GM21528 (cell line): ENCODE measurements at regions not wholly inside any gene's neighbourhood (a gene's known extent, or its start where the extent isn't known, plus 50 kb on each side); places are given as distances from the start of the nearest gene placed in this dataset.

Experiments
- ATAC-seq: cut with Tn5 transposase; IDR thresholded peaks from one replicate; pipeline ENCODE4 v1.9.1; 2021; ENCODE audit warnings: mild to moderate bottlenecking, moderate library complexity; ENCODE audit not compliant: unreplicated experiment, low FRiP score

DNA sequence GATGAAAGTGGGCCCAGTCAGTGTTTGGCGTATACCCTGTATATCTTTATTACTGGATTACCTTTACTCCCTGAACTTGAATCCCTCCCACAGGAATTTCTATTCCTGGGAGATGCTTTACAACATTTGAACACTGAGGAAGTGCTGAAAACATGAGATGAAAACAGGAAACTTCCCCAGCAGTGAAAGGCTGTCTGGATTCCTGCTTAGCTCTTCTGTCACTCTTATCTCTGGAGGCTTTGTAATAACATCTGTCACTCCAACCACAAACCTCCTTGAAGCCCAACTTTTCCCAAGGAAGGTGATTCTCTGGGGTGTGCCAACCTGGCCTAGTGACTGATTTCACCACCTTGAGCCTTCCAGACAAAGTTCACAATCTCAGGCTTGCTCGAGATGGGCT, 264.5 kb upstream of the BMP2 start:
- ATAC-seq, result no peak

DNA sequence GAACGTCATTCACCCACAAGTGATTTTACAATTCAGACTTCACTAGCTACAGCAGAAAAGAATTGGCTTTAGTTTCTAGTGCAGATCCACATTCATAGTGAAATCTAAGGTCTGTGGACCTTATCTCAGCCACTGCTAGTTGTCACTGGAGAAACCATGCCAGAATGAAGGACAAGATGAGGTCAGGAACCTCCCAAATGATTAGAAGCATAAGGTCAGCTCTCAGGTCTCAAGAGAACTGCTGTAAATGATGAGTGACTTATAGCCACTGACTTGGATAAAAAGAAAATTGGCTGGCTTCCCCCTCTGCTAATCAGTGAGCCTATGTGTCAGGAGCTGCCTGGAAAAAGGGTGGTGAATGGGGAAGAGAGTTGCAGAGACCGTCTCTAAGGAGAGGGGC, 265.3 kb upstream of the BMP2 start:
- ATAC-seq, result no peak

DNA sequence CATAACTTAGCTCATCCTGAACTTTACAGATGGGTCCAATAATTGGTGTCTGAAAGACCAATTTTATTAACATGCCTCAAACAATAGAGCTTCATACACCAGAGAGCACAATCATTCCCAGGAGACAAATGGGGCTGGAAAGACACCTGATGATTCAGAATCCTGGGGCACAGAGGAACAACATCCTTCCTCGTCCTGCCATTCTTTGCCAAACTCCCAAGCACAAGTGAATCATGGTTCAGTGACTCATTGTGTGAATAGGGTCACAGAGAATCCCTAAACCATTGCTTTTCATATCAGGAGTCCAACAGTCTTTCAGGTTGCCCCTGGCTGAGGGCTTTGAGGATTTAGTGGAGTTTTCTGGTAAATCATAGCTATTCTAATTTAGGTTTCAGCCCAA, 266.4 kb upstream of the BMP2 start:
- no peak for ATAC-seq

DNA sequence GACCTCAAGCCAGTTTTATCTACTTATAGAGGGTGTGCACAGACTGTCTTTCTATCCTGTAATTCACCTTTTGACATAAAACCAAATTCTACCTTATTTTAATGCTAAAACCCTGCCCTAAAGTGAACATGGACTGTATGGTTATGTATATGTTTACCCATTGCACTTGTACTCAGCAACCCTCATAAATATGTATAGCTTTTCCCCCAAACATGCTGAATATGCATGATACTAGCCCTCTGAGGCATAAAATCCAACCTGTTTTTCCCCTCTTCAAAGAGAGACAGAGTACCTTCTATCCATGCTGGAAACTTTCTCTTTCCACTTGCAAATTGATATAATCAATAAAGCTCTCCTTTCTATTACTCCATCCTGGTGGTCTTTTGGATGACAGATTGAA, 267.9 kb upstream of the BMP2 start:
- no peak for ATAC-seq

DNA sequence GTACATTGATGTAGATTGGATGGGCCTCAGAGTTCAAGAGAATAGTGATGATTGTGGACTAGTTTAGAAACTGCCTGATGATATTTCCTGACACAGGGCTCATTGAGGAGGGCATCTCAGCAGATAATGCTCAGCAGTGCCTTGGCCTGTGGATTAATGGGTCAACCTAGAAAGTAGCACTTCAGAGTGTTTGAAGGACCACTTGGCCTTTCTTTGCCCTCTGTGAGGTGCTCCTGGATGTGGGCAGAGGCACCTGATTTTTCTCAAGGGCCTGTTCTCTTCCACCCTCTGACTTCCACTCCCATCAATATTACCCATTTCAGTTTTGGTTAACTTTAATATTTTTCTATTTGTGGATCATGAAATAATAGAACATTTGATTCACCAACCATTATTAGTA, 270.6 kb upstream of the BMP2 start:
- ATAC-seq, result no peak

DNA sequence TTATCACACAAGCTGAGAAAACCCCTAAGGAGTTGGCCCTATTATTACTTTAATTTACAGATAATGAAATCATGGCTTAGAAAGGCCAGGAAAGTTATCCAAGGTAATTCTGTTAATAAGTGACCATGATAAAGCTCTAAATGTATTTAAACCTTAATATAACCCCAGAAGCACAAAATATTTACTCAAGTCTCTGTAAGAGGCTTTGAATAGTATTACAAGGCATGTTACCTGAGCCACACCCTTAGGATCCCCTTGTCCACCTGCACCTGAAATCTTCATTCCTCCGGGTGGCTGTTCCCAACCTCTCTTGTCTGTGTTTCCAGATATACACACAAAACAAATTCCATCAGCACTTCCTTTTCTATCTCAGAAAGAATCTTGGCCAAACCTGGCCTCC, 271.6 kb upstream of the BMP2 start:
- no peak for ATAC-seq

DNA sequence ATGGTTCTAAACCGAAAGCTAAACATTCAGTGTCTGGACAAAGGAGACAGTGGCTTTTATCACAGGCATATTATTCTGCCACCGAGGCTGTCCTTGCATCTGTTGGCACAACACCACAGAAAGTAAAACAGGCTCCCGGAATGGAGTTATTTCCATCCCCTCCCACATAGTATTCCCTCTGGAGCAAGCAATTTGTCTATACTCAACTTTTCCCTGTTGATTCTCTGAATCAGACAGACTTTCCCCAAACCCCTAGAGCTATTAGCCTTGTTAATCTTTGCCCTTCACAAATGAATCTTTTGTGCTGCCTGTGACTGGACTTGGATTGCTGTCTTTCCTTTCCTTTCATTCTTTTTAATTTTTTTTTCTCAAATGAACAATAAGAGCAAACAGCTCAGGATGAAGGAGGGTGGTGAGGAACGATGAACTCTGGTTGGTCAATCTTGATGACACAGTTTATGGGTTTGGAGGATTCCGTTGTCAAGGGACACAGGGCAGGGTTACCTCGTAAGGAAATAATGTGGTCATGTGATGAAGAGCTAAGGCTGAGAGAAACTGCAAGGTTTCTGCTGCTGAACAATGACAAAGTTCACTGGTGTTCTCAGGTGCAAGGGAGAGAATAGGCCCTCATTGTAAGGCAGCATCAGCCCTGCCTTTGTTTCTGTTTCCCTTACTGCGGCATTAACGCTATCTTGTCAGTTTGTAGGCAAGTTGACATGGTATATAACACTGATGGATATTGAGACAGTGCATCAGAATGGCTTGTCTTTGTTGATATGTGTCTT, 275.0 kb upstream of the BMP2 start:
- no peak for ATAC-seq

DNA sequence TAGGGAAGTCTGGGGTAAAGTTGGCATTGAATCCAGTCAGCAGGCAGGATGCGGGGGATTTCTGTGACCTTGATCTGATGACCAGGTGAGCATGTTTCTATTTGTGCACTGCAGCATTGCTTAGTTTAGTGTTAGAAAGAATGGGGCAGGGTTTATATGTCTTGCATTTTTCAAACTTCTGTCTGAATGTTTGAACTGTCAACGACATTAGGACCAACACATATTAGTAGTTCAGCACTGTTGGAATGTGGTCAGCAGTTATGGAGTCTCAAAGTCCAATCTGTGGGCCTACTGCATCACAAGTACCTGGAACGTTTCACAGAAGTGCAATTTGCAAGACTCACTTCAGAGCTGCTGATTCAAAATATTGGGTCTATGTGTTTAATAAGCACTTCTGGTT, 276.6 kb upstream of the BMP2 start:
- no peak for ATAC-seq

DNA sequence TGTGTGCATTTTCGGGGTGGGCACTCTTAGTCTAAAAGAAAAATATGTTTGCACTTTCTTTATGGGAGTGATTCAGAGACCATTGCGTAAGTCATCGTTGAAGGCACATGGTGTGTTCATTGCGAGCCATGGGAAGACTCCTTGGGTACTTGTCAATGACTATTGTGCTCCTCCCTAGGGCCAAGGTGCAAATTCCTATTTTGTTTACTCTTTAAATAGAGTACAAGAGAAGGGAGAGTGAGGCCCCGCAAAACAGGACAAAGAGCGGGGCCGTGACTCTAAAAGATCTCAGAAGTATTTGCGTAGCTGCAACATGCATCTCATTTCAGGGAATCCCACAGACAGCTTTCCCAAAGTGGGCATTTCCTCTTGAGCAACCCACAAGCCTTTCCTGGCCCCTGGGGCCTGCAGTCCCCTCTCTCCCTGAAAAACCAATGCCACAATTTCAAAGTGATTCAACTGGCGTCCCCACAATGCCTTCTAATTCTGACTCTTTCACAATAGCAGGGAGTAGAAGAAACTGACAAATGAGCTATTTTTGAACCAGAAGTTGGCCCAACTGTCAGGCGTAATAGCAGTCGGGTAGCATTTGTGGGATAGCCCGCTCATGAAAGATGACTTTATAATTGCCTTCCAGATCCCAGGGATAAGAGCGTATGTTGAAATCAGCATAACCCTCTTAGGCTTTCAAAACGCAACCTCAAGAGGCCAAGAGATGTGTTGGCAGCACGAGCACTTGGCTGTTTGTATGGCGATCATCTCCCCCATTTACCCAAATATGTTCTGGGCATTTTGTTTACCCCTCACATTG, 277.9 kb upstream of the BMP2 start:
- ATAC-seq, result no peak

DNA sequence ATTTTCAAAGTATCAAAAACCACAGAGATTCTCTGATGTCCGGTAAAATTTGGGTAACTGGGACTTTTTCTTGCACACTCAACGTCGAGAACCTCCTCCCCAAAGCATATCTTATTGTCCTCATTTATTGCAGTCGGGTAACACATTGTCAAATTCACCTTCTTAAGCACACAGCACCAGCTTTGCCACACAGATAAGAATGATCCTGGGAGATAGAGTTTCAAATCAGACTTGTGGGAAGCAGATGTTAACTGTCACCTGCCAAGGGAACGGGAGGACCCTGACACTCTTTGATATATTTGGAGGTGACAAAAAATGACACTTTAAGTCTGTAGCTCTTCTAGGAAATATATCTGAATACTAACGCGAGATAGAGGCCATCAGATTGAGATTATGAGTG, 282.1 kb upstream of the BMP2 start:
- ATAC-seq, result no peak

DNA sequence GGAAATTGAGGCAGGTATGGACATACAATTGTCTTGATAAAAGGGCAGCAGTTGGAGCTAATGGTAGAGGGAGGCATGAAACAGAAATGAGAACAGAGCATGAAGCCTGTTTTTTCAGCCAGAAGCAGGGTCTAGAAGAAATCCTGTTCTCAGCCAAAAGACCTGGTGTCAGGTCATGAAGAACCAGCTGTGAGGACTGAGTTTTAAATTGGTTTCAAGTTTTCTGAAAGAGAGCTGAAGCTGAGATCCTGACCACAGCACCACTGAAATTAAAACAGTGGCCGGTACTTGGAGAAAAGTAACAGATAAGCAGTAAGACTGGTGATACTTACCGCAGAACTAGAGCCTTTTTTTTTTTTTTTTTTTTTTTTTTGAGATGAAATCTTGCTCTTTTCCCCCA, 283.8 kb upstream of the BMP2 start:
- no peak for ATAC-seq

DNA sequence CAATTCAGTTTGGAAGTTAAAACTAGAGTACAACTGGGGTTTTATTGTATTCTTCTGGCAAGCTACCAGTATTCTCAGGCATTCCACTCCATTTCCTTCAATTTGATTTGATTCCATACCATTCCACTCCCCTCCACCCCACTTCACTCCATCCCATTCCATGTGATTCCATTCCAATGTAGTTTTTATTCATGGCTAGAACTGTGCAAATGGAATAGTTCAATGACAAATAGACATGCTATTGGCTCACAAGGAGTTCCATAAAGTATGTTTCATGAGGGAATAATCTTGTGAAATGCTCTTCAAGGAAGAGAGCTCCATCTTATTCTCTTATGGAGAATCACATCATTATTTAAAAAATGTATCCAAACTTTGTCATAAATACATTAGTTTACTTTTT, 285.0 kb upstream of the BMP2 start:
- ATAC-seq, result no peak

DNA sequence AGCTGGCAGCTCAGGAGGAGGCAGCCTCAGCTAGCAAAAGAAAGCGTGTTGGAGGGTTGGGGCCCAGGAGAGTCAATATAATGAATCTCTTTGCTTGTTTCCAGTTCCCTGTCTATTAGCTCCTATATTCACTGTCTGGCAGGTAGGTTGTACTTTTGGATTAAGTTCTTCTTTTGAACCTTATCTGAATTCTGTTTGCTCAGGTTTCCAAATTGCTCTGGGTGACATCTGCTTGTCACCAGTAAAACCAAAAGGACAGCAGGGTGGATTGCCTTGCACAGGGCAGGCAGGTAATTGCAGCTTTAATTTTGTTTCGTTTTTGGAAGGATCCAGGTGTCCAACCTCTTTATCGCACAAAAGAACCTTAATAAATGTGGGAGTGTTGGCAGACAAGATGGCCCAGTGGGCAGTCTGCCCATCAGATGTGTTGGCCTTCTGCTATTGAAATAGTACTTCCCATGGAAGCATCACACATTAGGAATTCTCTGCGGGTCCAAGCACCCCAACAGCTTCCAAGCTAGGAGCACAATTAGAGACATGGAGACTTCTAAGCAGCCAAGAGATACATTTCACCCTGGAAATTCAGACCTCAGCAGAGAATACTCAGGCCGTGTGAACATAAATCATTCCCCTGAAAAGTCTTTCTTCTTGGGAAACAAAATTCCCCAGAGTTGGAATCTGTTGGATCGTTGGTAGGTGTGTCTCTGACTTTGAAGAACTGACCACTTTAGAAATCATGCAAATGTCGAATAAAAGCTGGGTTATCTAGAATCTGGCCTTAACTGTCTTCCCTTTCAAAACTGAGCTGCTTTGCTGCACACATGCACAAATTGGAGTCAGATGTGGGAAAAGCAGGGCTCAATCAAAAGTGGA, 286.9 kb upstream of the BMP2 start:
- ATAC-seq, result no peak

DNA sequence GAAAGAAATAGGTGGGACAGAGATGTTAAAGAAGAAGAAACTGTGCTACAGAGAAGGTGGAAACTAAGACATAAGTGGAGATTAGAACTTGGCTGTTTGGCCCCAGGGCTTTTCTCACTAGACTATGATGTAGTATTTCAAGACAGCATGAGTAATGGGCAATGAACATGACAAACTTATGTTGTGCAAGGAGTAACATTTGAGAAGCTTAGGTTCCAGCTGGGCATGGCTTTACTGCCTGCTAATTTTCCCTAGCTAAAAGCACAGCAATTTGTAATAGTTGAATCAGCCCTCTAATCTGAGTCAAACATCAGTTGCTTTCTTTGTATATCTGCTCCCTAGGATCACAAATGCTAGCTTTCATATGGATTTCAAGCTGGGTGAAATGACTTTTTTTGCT, 294.3 kb upstream of the BMP2 start:
- ATAC-seq, result no peak

DNA sequence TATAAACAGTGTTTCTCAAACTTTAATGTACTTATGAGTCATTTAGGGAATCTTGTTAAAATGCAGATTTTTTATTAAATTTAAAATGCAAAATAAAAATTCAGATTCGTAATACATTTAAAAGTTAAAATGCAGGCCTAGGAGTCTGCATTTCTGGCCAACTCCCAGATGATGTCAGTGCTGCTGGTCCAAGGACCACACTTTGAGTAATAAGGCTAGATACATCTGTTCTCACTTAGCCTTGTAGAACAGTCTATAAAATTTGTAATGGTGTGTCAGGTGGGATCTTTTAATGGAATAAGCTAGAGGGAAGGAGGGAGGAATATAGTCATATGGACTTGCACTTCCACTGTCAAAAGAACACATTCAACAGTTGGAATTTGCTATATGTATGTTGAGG, 295.6 kb upstream of the BMP2 start:
- ATAC-seq, result no peak

DNA sequence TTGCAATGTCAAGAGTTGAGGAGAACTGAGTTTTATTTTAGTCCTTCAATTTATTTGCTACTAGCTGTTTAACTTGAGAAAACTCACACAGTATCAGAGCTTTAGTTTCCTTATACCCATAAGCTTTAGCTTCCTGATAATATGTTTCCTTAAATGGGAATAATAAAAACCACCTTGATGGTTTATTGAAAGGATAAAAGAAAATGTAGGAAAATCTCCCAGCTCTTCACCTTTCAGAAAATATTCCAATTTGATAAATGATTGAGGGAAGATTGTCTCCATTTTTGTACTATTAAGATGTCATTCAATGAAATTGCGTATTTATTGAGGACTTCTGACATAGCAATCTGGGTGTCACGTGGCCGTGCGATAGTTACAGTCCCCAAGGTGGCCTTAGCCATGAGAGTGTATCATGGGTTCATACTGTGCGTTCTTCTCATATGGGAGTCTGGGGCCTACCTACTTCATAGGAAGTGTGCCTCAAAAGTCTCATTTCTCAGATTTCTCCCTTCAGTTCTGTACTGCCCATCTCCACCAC, 296.3 kb upstream of the BMP2 start:
- no peak for ATAC-seq

DNA sequence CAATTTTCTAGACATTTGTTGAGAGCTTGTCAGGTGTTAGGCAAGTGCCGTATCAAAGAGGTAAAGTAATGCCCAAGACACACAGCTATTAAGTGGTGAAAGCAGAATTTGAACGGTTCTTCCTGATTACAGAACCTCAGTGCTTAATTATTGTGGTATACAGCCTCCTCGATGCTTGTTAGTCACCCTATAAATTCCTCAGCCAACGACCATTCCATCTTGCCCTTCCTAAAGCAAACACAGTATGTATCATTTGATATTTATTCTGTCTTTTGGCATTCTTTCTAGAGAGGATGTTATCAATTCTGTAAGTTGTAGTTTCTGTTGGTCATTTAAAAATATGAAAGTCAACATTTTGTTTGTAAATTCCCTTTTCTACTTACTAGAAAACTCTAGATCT, 297.8 kb upstream of the BMP2 start:
- no peak for ATAC-seq

DNA sequence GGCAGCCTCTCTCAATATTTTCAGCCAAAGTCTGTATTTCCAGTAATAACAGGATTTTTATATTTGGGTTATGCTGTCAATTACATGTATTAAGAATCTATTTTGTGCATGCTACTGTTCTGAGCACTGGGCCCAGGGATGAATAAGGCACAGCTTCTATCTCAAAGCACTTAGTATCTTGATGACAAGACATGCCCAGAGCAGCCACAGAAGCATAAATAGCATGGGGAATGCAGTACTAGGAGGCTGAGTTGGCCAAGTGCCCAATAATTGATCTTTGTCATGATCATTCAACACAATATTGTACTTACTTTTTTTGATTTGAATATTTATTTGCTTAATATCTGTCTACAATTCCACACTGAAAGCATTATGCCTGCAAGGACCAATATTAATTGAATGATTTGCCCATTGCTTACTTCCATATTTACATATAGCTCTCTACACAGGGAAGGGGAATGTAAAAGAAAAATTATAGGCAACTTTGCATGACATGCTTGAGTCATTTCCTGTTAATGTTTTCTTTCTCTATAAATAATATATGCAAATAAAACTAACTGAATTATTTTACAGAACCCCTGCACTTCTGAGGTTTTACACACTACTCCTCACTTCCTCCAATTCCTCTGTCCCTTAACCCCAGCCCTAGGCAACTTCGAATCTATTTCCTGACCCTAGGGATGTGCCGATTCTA, 298.9 kb upstream of the BMP2 start:
- ATAC-seq, result no peak

DNA sequence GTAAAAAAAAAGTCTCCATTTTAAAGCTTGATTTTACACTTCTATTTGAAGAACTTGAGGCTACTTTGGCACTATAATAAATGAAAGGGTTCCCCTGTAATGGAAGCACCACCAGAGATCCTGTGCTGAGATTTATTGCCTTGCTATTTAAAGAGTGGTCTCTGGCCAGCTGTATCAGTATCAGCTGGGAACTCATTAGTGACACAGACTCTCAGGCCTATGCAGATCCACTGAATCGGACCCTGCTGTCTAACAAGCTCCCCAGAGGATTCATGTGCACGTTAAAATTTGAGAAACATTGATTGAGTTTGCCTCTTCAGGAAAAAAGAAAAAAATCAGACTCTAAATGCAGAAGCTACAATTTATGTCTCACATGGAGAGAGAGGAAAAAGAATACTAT, 299.9 kb upstream of the BMP2 start:
- ATAC-seq, result no peak

DNA sequence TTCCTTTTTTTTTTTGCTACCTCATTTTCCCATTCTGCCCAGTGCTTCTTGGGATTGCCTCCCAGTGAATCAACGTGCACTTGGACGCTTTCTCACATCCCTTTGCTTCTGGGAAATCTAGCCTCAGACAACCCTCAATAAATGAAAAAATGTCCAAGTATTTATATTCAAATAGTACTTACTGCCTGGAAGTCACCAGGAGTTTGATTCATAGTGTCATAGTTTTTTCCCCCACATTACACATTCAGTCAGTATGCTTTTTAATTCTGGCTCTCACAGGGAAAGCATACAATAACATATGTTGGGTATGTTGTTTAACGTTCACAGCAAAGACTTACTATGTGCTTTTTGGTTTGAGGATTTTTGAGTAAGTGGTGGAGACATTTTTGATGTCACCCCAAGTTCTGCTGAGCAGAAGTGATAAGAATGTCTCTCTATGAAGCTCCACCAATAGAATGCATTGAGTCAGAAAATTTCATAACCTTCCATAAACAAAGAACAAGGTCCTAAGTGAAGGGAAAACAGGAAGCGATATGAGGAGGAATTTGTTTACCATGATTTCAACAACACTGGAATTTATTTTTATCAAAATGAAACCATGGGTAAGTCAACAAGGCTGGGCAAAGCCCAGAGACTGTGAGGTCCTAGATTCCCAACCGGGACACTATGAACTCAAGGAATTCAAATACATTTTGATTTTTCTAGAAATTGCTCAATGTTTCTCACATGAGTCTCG, 301.2 kb upstream of the BMP2 start:
- ATAC-seq, result no peak
